GM12864 (cell line): ENCODE measurements at regions not wholly inside any gene's neighbourhood (a gene's known extent, or its start where the extent isn't known, plus 50 kb on each side); places are given as distances from the start of the nearest gene placed in this dataset.

Source experiments
- DNase-seq: peaks from one replicate; pipeline ENCODE4 v3.0.0-alpha.2; 2011; ENCODE audit warnings: low read depth
- H3K4me3 ChIP-seq: 2 replicates; pipeline ENCODE4 v1.5.1; 2011; ENCODE audit warnings: mild to moderate bottlenecking, low read depth, low read length, control low read depth
- CTCF ChIP-seq: IDR thresholded peaks from 2 replicates; pipeline ENCODE4 v1.5.1; 2011; ENCODE audit warnings: low read depth, mild to moderate bottlenecking, moderate library complexity, low read length, control low read depth, inconsistent platforms; ENCODE audit errors: missing control alignments

- no peak for DNase-seq
- no peak overlapping the region for H3K4me3 ChIP-seq
- peak; percentile 22 for TF ChIP-seq CTCF
Measured at GRCh38 chr5:155594270-155594669, 580.7 kb downstream of the KIF4B start.

- H3K4me3 ChIP-seq = no peak overlapping the region
- no peak for DNase-seq
- no peak for TF ChIP-seq CTCF
Measured at GRCh38 chr5:155595791-155596190, 582.2 kb downstream of the KIF4B start.

GRCh38 chr5:155598552-155598951, 585.0 kb downstream of the KIF4B start:
- no peak for DNase-seq
- no peak overlapping the region for H3K4me3 ChIP-seq
- no peak for TF ChIP-seq CTCF

GRCh38 chr5:155605920-155606319, 592.4 kb downstream of the KIF4B start:
- no peak for DNase-seq
- H3K4me3 ChIP-seq = no peak overlapping the region
- no peak for TF ChIP-seq CTCF

- peak; percentile 80 for TF ChIP-seq CTCF
- peak; percentile 4 for DNase-seq
- no peak overlapping the region for H3K4me3 ChIP-seq
Measured at GRCh38 chr5:155616779-155617392, 603.3 kb downstream of the KIF4B start.

- TF ChIP-seq CTCF = no peak
Measured at GRCh38 chr5:155619688-155620087, 606.1 kb downstream of the KIF4B start.

GRCh38 chr5:155620821-155621410, 607.4 kb downstream of the KIF4B start:
- DNase-seq = no peak
- TF ChIP-seq CTCF = no peak
- H3K4me3 ChIP-seq = no peak overlapping the region

More at GRCh38 chr5:155619688-155620087, 606.1 kb downstream of the KIF4B start:
- no peak for DNase-seq
- H3K4me3 ChIP-seq = no peak overlapping the region
